ENCODE measurements at regions not wholly inside any gene's neighbourhood (a gene's known extent, or its start where the extent isn't known, plus 50 kb on each side); places are given as distances from the start of the nearest gene placed in this dataset.

DNA sequence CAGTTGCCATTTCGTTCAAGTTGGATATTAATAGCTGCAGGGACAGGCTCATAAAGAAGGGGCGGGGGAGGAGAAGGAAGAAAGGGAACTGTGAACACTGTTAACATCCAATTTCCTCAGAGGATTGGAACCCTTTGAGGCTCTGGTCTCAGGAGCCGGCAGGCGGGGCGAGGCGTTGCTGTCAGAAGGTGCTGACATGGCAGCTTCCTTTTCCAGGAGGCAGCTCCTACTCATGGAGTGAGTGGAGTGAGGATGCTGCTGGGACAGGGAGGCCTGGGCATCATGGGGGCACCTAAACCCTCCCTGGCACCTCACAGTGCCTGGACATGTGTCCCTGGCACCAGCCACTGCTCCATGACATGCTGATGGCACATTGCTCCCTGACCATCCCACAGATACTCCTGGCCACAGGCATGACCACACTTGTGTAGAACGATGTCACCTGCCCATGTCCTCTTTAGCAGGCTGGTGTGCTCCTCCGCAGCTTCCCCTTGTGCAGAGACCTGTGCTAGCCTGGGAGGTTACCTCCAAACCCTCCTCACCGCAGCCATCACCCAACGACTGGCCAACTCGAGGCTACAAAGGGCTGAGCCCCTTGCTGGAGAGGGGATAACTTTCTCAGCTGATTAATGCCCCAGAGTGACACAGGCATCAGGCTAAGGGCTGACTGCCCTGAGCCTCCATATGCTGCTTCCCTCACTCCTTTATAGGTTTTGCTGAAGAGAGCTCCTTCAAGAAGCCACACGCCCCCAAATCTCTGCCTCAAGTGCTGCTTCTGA is 79.6 kb upstream of the NECTIN1 start:
- WGBS: 66% methylated on average over 12 of the region's 12 CpGs
- no peak overlapping the region for H3K27ac ChIP-seq (ENCODE audit: low read depth)
- H3K4me1 ChIP-seq (ENCODE audit: insufficient read depth): no peaks in the 10 kb centered on the region
- no peak for DNase-seq (ENCODE audit: extremely low spot score)
- no peaks in the 10 kb centered on the region for H3K36me3 ChIP-seq (ENCODE audit: insufficient read depth)
- no peak overlapping the region for H3K4me3 ChIP-seq (ENCODE audit: low read depth, low read length)

DNA sequence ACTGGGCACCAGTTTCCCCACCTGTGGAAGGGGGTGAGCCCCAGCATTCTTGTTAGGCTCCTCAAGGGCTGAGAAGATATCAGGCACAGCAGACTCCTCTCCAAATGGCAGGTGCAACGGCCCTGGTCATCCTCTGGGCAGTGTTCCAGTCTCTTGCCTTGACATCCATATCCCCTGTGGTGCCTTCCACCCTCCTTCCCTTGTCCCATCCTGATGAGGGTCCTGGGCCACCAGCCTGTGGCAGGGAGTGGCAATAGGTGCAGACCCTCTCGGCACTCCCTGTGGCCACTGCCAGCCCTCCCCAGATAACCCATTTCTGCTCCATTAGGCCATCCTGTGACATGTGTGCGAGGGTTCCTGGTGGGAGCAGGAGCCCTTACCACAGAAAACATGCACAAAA is 78.8 kb upstream of the NECTIN1 start:
- no peaks in the 10 kb centered on the region for H3K4me1 ChIP-seq (ENCODE audit: insufficient read depth)
- WGBS: 82% methylated on average over 3 of the region's 3 CpGs
- no peak overlapping the region for H3K27ac ChIP-seq (ENCODE audit: low read depth)
- no peaks in the 10 kb centered on the region for H3K36me3 ChIP-seq (ENCODE audit: insufficient read depth)
- DNase-seq (ENCODE audit: extremely low spot score): no peak
- H3K4me3 ChIP-seq (ENCODE audit: low read depth, low read length): no peak overlapping the region

DNA sequence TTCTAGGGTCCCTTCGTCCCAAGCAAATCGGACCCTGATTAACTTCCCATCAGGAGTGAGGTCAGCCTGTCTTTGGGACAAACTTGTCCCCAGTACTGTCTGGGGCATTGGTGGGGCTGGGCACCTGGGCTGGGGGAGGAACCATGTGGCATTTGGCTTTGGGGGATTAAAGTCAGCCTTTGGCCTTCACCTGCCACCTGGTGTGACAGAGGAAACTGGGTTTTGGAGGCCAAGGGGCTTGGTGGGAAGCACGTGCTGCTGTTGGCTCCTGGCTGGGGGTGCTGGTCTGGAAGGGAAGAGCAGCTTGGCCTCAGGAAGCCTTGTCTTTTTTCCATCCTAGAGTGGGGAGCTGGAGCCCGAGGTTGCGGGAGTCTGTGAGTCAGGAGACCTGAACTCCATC is 78.4 kb upstream of the NECTIN1 start:
- H3K4me3 ChIP-seq (ENCODE audit: low read depth, low read length): no peak overlapping the region
- WGBS: 87% methylated on average over 5 of the region's 5 CpGs

DNA sequence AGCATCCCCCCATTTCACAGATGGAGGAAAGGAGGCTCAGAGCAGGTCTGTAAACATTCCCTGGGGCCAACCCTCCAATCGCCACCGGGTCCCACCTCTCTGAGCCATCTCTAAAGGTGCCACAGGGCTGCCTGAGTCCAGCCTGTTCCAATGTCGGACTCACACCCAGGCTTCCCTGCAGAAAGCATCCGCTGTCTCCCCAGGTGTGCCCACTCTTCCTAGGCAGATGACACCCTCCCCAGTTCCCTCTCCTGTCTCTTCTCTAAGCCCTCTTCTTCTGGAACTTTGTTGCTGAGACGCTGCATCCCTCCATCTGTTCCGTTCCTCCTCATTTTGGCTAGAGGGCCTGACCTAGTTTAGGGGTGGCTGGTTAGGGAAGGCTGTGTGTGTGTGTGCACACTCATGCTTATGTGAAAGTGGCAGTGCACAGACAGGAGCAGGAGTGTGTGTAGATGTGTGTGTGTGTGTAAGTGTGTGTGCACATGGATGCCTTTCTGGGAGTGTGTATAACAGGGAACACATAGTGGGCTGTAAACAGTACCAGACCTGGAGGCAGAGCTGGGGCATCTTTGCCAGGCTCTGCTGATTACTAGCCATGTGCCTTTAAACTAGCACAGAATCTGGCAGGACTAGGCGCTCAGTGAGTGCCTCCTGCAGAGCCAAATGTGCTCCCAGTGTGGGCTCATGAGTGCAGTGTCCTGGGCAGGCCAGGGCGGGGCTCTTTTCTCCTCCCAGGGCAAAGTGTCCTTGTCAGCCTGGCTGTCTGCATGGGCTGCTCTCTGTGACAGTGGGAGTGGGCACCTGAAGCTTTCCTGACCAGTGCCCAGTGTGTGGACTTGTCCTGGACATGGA is 77.3 kb upstream of the NECTIN1 start:
- DNase-seq (ENCODE audit: extremely low spot score): no peak
- Histone ChIP-seq H3K4me3 (ENCODE audit: low read depth, low read length) (no peak overlapping the region), H3K36me3 (ENCODE audit: insufficient read depth) (no peaks in the 10 kb centered on the region), H3K27ac (ENCODE audit: low read depth) (no peak overlapping the region), H3K4me1 (ENCODE audit: insufficient read depth) (no peaks in the 10 kb centered on the region)
- WGBS: 85% methylated on average over 8 of the region's 8 CpGs

More for the DNA sequence above, 78.4 kb upstream of the NECTIN1 start:
- no peak overlapping the region for H3K27ac ChIP-seq (ENCODE audit: low read depth)
- no peak for DNase-seq (ENCODE audit: extremely low spot score)
- no peaks in the 10 kb centered on the region for H3K4me1 ChIP-seq (ENCODE audit: insufficient read depth)
- no peaks in the 10 kb centered on the region for H3K36me3 ChIP-seq (ENCODE audit: insufficient read depth)

DNA sequence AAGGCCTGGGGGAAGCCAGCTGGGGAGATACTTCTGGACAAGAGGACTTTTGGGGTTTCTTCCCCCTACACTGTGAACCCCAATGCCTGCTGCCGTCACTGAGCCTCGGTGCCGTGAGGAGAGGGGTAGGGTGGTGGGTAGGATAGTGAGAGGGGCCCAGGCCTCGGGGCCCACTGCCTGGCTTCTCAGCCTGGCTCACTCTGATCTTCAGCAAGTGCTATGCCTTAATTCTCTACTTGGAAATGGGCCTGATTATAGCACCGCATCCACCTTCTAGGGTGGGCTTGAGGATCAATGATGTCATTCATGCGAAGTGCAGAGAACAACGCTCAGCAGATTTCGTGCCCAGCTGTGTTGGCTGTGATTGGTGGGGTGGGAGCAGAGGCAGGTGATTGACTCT is 76.7 kb upstream of the NECTIN1 start:
- no peak for DNase-seq (ENCODE audit: extremely low spot score)
- Histone ChIP-seq H3K4me1 (ENCODE audit: insufficient read depth) (no peaks in the 10 kb centered on the region), H3K4me3 (ENCODE audit: low read depth, low read length) (no peak overlapping the region), H3K27ac (ENCODE audit: low read depth) (no peak overlapping the region), H3K36me3 (ENCODE audit: insufficient read depth) (no peaks in the 10 kb centered on the region)
- WGBS: 89% methylated on average over 8 of the region's 8 CpGs

DNA sequence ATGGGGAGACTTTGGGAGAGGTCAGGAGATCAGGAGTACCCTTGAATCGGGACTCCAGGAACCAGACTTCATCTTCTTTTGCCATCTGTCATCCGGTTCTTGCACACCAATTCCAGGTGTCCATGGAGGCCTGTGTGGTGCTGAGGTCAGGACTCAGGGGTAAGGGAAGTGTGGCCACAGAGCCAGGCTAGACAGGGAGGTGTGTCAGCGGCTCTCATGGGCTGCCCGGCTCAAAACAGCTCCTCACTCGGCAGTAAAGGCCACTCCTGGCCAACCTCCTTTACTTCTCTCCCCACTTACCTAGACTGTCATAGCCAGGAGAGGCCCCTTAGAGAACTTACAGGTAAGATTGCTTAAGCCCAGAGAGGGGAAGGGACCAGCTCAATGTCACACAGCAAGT is 75.7 kb upstream of the NECTIN1 start:
- DNase-seq (ENCODE audit: extremely low spot score): no peak
- H3K4me1 ChIP-seq (ENCODE audit: insufficient read depth): no peaks in the 10 kb centered on the region

DNA sequence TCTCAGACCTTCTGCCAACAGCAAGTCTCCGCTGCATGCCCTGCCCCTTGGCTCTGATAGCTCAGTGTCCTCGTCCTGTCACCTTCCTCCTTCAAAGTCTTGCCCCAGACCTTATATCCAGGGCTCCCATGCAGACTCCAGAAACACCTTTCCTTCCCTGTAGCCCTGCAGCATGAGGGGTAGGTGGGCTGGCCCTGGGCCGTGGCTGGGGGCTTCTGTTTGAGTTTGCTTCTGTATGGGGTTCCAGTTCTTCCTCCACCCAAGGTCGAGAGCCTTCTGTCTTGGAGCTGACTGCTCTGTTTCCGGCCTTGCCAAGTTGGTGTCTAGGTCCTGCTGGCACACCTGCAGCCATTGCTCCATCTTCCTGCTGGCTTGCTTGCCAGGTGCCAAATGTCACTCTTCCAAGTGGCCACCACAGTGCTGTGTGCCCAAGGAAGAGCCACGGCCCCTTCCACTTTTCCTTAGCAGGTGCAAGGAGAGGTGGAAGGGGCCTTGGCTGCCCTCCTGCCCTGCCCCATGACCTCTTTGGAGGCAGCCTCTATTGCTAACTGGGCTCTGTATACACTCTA is 74.8 kb upstream of the NECTIN1 start:
- no peak for DNase-seq (ENCODE audit: extremely low spot score)
- WGBS: 89% methylated on average over 6 of the region's 6 CpGs
- no peak overlapping the region for H3K27ac ChIP-seq (ENCODE audit: low read depth)
- no peak overlapping the region for H3K4me3 ChIP-seq (ENCODE audit: low read depth, low read length)
- H3K4me1 ChIP-seq (ENCODE audit: insufficient read depth): no peaks in the 10 kb centered on the region
- H3K36me3 ChIP-seq (ENCODE audit: insufficient read depth): no peaks in the 10 kb centered on the region

More for the DNA sequence above, 75.7 kb upstream of the NECTIN1 start:
- Histone ChIP-seq H3K4me3 (ENCODE audit: low read depth, low read length) (no peak overlapping the region), H3K27ac (ENCODE audit: low read depth) (no peak overlapping the region), H3K36me3 (ENCODE audit: insufficient read depth) (no peaks in the 10 kb centered on the region)
- 92% methylated on average over 5 of the region's 5 CpGs for whole genome bisulfite sequencing

DNA sequence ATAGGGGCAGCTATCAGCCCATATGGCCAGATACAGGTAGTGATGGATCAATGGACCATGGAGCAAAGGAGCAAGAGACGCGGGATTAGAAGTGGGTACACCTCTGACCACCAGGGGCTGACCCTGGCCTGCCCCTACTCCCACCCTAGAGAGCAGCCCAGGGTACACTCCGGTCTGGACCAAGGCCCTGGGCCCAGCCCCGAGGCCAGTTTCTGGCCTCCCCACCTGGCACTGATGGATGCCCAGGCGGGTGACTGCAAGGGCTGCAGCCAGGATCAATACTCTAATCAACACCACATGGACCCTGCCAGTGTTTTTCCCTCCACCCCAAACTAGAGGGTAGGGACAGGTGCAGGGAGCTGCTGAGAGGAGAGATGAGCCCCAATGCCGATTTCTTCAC is 74.1 kb upstream of the NECTIN1 start:
- Histone ChIP-seq H3K4me1 (ENCODE audit: insufficient read depth) (no peaks in the 10 kb centered on the region), H3K36me3 (ENCODE audit: insufficient read depth) (no peaks in the 10 kb centered on the region), H3K4me3 (ENCODE audit: low read depth, low read length) (no peak overlapping the region), H3K27ac (ENCODE audit: low read depth) (no peak overlapping the region)
- WGBS: 74% methylated on average over 6 of the region's 6 CpGs
- DNase-seq (ENCODE audit: extremely low spot score): no peak

DNA sequence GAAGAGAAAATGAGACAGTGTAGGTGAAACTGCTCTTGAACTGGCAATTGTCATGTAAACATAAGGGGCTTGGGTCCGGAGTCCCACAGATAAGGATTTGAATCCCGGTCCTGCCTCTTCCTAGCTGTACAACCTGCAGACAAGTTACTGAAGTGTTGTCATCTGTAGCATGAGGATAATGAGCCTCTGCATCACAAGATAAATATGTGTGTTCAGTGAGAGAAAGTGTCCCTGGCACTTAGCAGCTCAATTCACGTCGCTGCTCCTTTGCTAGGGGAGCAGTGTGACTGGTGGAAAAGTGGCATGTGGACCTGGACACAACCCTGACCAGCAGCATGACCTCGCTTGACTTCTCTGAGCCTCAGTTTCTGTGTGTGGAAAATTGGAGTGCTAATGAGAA is 73.7 kb upstream of the NECTIN1 start:
- no peak for DNase-seq (ENCODE audit: extremely low spot score)
- Histone ChIP-seq H3K27ac (ENCODE audit: low read depth) (no peak overlapping the region), H3K4me3 (ENCODE audit: low read depth, low read length) (no peak overlapping the region), H3K36me3 (ENCODE audit: insufficient read depth) (no peaks in the 10 kb centered on the region), H3K4me1 (ENCODE audit: insufficient read depth) (no peaks in the 10 kb centered on the region)
- 69% methylated on average over 5 of the region's 5 CpGs for WGBS

DNA sequence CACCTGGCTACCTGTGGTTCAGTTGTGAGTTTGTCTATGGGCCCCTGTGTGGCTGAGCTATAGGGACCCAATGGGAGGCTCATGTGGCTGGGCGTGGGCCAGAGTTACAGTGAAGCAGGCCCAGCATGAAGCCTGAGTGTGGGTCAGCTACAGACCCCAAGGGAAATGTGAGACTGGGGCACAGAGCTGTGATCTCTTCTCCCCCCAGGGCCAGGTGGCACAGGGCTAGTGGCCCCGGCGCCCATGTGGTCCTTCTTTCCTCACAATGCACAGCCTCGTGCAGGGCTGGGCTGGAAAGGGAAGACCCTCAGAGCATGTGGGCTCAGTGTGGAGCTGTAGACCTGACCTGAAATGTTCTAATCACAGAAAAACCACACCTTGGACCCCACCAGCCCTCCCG is 71.6 kb upstream of the NECTIN1 start:
- WGBS: 96% methylated on average over 5 of the region's 5 CpGs
- Histone ChIP-seq H3K36me3 (ENCODE audit: insufficient read depth) (no peaks in the 10 kb centered on the region), H3K4me3 (ENCODE audit: low read depth, low read length) (no peak overlapping the region), H3K4me1 (ENCODE audit: insufficient read depth) (no peaks in the 10 kb centered on the region), H3K27ac (ENCODE audit: low read depth) (no peak overlapping the region)
- no peak for DNase-seq (ENCODE audit: extremely low spot score)

DNA sequence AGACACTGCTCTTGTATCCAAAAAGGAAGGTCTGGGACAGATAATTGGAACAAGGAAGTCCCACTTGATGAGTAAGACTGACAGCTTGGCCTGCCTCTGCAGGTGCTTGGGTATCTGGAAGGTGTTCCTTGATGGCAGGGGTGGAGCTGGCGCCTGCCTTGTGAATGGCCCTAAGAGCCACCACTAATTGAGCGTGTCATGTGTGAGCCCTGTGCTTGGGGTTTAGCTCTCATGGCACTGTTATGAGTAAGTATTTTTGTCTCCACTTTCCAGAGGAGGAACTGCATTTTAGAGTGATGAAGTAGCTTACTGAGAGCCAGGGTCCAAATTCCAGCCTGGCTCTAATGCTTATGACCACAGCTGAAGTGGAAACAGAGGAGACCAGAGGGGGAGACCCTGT is 71.2 kb upstream of the NECTIN1 start:
- WGBS: 96% methylated on average over 2 of the region's 2 CpGs
- DNase-seq (ENCODE audit: extremely low spot score): no peak
- H3K36me3 ChIP-seq (ENCODE audit: insufficient read depth): no peaks in the 10 kb centered on the region
- no peak overlapping the region for H3K27ac ChIP-seq (ENCODE audit: low read depth)
- H3K4me1 ChIP-seq (ENCODE audit: insufficient read depth): no peaks in the 10 kb centered on the region
- H3K4me3 ChIP-seq (ENCODE audit: low read depth, low read length): no peak overlapping the region

DNA sequence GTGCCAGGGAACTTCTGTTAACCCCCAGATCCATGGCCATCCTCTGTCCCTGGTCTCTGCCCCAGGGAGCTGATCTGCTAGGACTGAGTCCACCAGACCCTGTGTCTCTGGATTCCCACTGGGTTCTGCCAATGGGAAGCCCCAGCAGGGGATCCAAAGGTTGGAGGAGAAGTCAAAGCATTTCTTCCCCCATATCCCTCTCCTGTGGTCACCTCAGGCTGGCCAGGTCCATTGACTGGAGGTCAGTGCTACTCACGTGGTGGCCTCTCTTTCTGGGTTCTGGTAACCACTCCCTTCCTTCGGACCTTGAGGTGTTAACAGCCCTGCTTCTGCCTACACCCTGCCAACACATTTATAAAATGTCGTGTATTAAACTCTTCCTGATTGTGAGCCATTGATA is 69.7 kb upstream of the NECTIN1 start:
- Histone ChIP-seq H3K27ac (ENCODE audit: low read depth) (no peak overlapping the region), H3K4me3 (ENCODE audit: low read depth, low read length) (no peak overlapping the region), H3K4me1 (ENCODE audit: insufficient read depth) (no peaks in the 10 kb centered on the region), H3K36me3 (ENCODE audit: insufficient read depth) (no peaks in the 10 kb centered on the region)
- no peak for DNase-seq (ENCODE audit: extremely low spot score)
- WGBS: 82% methylated on average over 3 of the region's 3 CpGs

DNA sequence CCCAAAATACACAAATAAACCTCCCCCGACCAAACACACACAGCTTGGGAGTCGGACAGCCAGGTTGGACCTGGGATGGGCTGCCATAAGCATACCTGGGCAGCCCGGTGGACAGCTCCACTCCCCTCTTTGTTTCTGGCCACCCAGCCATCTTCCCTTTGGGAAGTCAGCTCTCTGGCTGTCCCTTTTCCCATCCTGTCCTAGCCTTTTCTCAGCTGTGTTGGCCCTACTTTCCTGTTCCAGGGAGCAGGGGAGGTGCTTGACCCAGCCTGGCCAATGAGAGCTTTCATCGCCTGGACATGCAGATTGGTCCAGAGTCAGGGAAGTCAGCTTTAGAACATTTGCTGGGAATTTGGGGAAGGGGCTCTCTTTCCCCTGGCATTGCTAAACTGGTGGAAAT is 68.7 kb upstream of the NECTIN1 start:
- Histone ChIP-seq H3K4me3 (ENCODE audit: low read depth, low read length) (no peak overlapping the region), H3K36me3 (ENCODE audit: insufficient read depth) (no peaks in the 10 kb centered on the region), H3K4me1 (ENCODE audit: insufficient read depth) (no peaks in the 10 kb centered on the region), H3K27ac (ENCODE audit: low read depth) (no peak overlapping the region)
- DNase-seq (ENCODE audit: extremely low spot score): no peak
- 75% methylated on average over 4 of the region's 4 CpGs for WGBS

DNA sequence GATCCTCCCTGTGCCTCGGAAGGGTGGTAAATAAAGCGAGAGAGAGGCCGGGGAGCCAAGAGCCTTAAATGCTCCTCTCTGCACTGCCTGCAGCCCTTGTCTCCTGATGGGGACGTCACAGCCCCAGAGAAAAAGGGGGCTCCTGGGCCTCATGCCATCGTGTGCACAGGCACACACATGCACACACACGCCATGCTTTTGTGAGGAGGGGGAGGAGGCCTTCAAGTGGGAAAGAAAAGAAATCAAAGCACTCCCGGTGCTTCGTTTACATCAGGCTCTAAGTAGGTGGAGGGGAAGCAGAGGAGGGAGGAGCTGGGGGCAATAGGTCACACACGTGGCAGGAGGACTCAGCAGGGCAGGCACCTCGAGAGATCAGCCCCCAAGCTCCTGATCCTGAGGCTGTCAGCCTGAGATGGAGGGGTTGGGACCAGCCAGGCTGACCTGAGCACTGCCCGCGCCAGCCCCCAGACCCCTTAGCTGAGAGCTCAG is 68.2 kb upstream of the NECTIN1 start:
- no peaks in the 10 kb centered on the region for H3K4me1 ChIP-seq (ENCODE audit: insufficient read depth)
- H3K36me3 ChIP-seq (ENCODE audit: insufficient read depth): no peaks in the 10 kb centered on the region
- DNase-seq (ENCODE audit: extremely low spot score): no peak
- H3K27ac ChIP-seq (ENCODE audit: low read depth): no peak overlapping the region
- H3K4me3 ChIP-seq (ENCODE audit: low read depth, low read length): no peak overlapping the region
- WGBS: 52% methylated on average over 12 of the region's 12 CpGs
